ENCODE measurements at regions not wholly inside any gene's neighbourhood (a gene's known extent, or its start where the extent isn't known, plus 50 kb on each side); places are given as distances from the start of the nearest gene placed in this dataset.

DNA sequence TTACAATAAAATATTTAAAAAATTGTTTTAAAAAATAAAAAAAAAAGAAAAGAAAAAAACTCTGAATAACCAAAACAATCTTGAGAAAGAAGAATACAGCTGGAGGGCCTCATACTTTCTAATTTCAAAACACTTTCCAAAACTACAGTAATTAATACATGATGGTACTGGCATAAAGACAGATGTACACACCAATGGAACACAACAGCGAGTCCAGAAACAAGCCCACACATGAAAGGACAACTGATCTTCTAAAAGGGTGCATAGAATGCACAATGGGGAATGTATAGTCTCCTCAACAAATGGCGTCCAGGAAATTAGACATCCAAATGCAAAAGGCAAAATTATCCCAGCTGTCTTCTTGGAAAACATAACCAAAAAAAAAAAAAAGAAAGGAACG lies 99.6 kb downstream of the LURAP1L start:
- no peak for DNase-seq (ENCODE audit: low read depth)

DNA sequence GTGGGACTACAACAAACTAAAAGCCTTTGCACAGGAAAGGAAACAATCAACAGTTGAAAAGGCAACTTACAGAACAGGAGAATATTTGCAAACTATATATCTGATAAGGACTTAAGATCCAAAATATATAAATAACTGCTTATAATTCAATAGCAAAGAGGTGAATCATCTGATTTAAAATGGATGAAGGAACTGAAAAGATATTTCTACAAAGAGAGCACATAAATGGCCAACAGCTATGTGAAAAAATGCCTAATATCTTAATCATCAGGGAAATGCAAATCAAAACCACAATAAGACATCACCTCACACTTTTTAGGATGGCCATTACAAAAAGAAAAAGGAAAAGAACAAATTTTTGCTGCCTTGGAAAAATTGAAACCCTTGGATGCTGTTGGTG lies 100.4 kb downstream of the LURAP1L start:
- no peak overlapping the region for H3K4me3 ChIP-seq (ENCODE audit: control insufficient read depth, low read depth, low read length)
- peak; percentile 30 for DNase-seq (ENCODE audit: low read depth)
- TF ChIP-seq, protein P1, sequence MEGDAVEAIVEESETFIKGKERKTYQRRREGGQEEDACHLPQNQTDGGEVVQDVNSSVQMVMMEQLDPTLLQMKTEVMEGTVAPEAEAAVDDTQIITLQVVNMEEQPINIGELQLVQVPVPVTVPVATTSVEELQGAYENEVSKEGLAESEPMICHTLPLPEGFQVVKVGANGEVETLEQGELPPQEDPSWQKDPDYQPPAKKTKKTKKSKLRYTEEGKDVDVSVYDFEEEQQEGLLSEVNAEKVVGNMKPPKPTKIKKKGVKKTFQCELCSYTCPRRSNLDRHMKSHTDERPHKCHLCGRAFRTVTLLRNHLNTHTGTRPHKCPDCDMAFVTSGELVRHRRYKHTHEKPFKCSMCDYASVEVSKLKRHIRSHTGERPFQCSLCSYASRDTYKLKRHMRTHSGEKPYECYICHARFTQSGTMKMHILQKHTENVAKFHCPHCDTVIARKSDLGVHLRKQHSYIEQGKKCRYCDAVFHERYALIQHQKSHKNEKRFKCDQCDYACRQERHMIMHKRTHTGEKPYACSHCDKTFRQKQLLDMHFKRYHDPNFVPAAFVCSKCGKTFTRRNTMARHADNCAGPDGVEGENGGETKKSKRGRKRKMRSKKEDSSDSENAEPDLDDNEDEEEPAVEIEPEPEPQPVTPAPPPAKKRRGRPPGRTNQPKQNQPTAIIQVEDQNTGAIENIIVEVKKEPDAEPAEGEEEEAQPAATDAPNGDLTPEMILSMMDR (conservative IDR thresholded peaks at IDR 0.05; ENCODE audit: control insufficient read depth, insufficient read depth, low read depth, low read length), result no peak

More for the DNA sequence above, 99.6 kb downstream of the LURAP1L start:
- TF ChIP-seq, protein P1 (conservative IDR thresholded peaks at IDR 0.05; ENCODE audit: control insufficient read depth, insufficient read depth, low read depth, low read length), result no peak
- H3K4me3 ChIP-seq (ENCODE audit: control insufficient read depth, low read depth, low read length), result no peak overlapping the region

DNA sequence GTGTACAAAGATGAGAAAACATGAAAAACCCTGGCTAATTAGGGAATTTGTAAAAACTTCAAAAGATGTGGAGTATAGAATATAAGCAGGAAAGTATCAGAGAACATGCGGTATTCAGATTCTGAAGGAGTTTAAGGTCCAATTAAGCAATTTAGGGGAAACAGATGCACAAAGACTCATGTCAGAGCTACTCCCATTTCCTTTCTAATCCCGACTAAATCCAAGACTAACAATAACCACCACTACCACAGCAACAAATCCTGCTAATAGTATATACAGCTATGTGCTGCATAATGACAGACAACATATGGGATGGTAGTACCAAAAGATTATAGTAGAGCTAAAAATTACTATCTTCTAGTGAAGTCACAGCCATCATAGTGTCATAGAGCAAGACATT lies 102.1 kb downstream of the LURAP1L start:
- DNase-seq (ENCODE audit: low read depth), result no peak
- TF ChIP-seq, protein P1 (conservative IDR thresholded peaks at IDR 0.05; ENCODE audit: control insufficient read depth, insufficient read depth, low read depth, low read length), result no peak
- no peak overlapping the region for H3K4me3 ChIP-seq (ENCODE audit: control insufficient read depth, low read depth, low read length)

DNA sequence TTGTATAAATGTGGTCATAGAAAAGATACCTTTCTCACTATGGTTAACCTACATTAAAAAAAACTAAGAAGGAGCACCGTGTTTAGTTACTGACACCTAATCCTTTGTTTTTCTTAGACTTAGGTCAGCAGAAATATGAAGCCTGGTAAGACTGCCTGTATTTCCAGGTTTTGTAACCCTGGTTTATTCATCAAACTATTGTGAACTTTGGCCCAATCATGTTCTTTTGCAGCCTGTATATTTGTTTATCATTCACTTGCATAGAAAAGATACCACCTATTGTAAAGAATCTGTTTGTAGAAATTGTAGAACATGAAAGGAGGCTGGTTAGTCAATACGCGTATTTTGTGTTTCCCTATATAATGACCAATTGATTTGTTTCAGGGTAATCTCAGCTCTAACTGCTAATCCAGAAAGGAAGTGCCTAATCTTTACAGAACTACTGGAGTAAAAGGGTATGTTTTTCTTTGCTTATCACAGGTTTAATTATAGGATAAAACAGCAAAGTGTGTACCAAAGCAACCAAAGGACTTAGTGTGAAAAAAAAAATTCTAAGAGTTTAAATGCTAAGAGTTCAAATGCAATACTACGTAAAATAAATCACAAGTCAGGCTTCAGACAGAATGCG lies 103.6 kb downstream of the LURAP1L start:
- H3K4me3 ChIP-seq (ENCODE audit: control insufficient read depth, low read depth, low read length), result no peak overlapping the region
- TF ChIP-seq, protein P1 (conservative IDR thresholded peaks at IDR 0.05; ENCODE audit: control insufficient read depth, insufficient read depth, low read depth, low read length), result no peak
- peak; percentile 55 for DNase-seq (ENCODE audit: low read depth)

DNA sequence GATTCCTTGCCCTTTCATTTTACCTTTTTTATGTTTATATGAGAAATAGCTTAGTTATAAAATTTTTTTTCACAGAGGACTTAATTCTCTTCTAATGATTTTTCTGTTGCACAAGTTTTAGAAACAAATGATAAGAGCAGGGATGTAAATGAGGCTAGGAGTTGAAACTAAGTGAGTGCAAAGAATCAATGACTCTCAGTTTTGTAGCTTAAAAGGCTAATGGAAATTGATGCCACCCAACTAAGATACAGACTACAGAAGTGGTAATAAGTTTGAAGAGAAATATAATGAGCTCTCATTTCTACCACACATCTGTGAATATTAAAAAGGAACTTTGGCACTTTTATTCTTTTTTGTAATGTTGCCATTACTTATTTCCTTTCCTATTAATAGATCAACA lies 105.1 kb downstream of the LURAP1L start:
- H3K4me3 ChIP-seq (ENCODE audit: control insufficient read depth, low read depth, low read length), result no peak overlapping the region
- TF ChIP-seq, protein P1 (conservative IDR thresholded peaks at IDR 0.05; ENCODE audit: control insufficient read depth, insufficient read depth, low read depth, low read length), result no peak
- no peak for DNase-seq (ENCODE audit: low read depth)

DNA sequence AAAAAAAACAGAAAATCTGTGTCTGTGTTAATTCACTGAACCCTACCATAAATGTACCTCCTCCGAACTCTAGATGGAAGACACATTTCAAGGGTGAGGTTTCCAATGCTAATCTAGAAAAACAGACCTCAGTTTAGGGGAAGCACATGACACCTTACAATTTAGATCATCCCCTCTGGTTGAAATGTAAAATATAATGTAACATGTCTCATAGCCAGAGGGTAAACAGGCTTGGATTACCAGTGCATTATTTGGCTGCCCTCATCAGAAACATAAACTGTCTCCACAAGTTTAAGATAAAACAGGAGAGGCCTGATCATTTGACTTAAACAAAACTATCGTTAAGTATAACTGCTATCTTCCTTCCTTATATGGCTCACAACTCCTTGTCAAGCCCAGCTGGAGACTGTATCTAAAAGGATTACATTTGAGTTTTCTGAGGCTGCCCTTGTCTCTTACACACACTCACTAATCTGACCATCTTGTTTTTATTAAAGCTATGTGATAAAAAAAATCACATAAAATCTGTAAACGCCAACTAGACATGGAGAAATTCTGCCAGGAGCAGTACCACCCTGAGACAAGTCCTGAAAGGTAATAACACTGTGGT lies 105.7 kb downstream of the LURAP1L start:
- peak; percentile 5 for DNase-seq (ENCODE audit: low read depth)
- H3K4me3 ChIP-seq (ENCODE audit: control insufficient read depth, low read depth, low read length), result no peak overlapping the region
- TF ChIP-seq, protein P1 (conservative IDR thresholded peaks at IDR 0.05; ENCODE audit: control insufficient read depth, insufficient read depth, low read depth, low read length), result no peak
